ENCODE measurements at regions not wholly inside any gene's neighbourhood (a gene's known extent, or its start where the extent isn't known, plus 50 kb on each side); places are given as distances from the start of the nearest gene placed in this dataset.

DNA sequence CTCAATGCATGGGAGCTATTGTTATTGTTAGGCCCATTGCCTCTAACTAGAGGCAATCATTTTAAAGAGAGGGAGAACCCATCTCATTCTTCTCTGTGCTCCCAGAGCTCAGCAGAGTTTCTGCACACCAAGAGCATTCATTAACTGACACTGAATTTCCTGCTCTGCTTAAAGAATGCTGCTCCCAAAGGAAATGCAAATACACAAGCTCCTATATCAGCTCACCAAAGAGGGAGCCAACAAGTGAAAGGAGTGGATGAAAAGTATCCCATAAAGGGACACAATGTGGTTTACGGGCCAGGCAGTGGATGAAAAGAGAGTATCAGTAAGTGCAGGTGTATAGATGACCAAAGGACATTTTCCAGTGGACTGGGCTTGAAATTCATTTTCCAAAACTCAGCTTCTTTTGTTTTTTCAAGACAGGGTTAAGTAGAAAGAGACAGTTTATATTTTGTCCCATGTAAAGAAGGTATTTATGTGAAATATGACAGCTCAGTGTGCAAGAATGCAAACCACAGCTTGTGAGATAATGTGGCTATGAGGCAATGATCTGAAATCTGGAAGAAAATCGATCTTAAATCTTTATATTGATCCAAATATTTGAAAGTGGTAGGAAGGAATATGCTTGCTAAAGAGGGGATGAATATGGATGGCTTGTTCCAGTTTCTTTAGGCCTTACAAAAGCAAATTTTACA lies 207.7 kb upstream of the CAMK1G start:
- TF ChIP-seq, protein P1, sequence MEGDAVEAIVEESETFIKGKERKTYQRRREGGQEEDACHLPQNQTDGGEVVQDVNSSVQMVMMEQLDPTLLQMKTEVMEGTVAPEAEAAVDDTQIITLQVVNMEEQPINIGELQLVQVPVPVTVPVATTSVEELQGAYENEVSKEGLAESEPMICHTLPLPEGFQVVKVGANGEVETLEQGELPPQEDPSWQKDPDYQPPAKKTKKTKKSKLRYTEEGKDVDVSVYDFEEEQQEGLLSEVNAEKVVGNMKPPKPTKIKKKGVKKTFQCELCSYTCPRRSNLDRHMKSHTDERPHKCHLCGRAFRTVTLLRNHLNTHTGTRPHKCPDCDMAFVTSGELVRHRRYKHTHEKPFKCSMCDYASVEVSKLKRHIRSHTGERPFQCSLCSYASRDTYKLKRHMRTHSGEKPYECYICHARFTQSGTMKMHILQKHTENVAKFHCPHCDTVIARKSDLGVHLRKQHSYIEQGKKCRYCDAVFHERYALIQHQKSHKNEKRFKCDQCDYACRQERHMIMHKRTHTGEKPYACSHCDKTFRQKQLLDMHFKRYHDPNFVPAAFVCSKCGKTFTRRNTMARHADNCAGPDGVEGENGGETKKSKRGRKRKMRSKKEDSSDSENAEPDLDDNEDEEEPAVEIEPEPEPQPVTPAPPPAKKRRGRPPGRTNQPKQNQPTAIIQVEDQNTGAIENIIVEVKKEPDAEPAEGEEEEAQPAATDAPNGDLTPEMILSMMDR (IDR thresholded peaks at IDR 0.05), result no peak
- TF ChIP-seq EP300 (IDR thresholded peaks at IDR 0.05), result no peak
- TF ChIP-seq POLR2AphosphoS5 (IDR thresholded peaks at IDR 0.05), result no peak
- TF ChIP-seq POLR2A (IDR thresholded peaks at IDR 0.05; ENCODE audit: low read depth), result no peak

DNA sequence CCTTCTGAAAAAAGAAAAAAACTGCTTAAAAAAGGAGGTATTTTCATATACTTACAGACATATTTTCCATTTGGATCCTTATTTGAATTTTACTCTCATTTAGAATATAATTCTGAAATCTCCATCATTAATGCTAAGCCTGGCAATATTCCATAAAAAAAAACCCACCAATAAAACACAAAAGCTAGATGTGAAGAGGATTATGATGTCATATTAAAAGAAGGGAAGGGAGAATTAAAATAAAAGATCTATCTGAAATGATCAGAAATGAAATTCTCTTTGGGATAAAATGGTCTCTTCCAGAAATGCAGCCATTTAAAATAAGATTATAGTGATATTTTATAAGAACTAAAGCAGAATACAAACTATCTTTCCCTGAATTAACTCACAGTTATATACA lies 206.7 kb upstream of the CAMK1G start:
- Histone ChIP-seq H3K27me3 (no peaks in the 10 kb centered on the region), H3K36me3 (no peaks in the 10 kb centered on the region), H3K4me1 (no peaks in the 10 kb centered on the region), H3K27ac (replicated peaks in 1 of 4) (no peak overlapping the region), H3K9me3 (no peaks in the 10 kb centered on the region), H3K4me3 (no peak overlapping the region)
- intact Hi-C loops (cut with DNase I), result no loop called here
- TF ChIP-seq, protein P1 (IDR thresholded peaks at IDR 0.05), result no peak
- TF ChIP-seq POLR2AphosphoS5 (IDR thresholded peaks at IDR 0.05) (no peak), POLR2A (IDR thresholded peaks at IDR 0.05; ENCODE audit: low read depth) (no peak), EP300 (IDR thresholded peaks at IDR 0.05) (no peak)
- no peak for DNase-seq (ENCODE audit: extremely low spot score)

More for the DNA sequence above, 207.7 kb upstream of the CAMK1G start:
- Histone ChIP-seq H3K4me3 (no peak overlapping the region), H3K27ac (replicated peaks in 1 of 4) (no peak overlapping the region), H3K9me3 (no peaks in the 10 kb centered on the region), H3K36me3 (no peaks in the 10 kb centered on the region), H3K27me3 (no peaks in the 10 kb centered on the region), H3K4me1 (no peaks in the 10 kb centered on the region)
- 78% methylated on average over 2 of the region's 2 CpGs for WGBS
- no peak for DNase-seq (ENCODE audit: extremely low spot score)
- intact Hi-C loops (cut with DNase I), result no loop called here

DNA sequence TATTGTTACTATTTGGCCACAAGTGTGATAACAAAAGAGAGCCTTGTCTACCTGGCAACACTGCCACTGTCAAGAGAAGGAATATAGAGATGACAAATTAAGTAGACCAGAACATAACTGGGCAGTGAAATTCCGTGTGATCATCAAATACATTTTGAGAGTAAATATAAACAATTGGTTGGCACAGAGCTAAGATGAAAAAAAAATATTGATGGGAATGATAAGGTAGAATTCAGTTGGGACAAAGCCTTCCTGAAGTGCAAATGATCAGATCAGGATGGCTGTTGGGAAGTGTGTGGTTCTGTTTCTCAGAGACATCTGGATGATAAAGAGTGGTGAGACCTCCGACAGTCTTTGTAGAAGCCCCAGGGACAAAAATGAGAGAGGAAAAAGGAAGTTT lies 205.5 kb upstream of the CAMK1G start:
- TF ChIP-seq POLR2AphosphoS5 (IDR thresholded peaks at IDR 0.05) (no peak), EP300 (IDR thresholded peaks at IDR 0.05) (no peak), POLR2A (IDR thresholded peaks at IDR 0.05; ENCODE audit: low read depth) (no peak)
- TF ChIP-seq, protein P1 (IDR thresholded peaks at IDR 0.05), result no peak
- H3K36me3 ChIP-seq, result no peaks in the 10 kb centered on the region
- 71% methylated on average over 2 of the region's 2 CpGs for WGBS
- DNase-seq (ENCODE audit: extremely low spot score), result no peak
- H3K27ac ChIP-seq (replicated peaks in 1 of 4), result no peak overlapping the region
- H3K27me3 ChIP-seq, result no peaks in the 10 kb centered on the region
- H3K9me3 ChIP-seq, result no peaks in the 10 kb centered on the region
- intact Hi-C loops (cut with DNase I), result no loop called here
- no peaks in the 10 kb centered on the region for H3K4me1 ChIP-seq
- H3K4me3 ChIP-seq, result no peak overlapping the region

DNA sequence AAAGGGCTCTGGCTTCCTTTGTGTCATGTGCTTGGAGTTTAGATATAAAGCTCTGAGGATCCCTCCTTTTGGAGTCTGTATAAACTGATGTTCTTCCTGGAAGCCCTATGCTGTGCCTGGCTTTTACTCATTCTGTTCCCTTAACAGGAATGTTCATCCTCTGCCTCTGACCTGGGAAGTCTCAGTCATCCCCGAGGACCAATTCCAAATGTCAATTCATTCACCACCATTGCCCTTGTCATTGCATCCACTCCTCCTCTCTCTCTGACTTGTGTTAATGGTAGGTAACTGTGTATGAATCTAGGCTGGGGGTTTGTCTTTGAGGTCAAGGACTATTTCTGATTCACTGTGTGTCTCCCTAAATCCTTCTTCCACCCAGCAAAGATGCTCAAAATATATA lies 204.2 kb upstream of the CAMK1G start:
- intact Hi-C loops (cut with DNase I), result no loop called here
- 100% methylated on average over 1 of the region's 1 CpG for WGBS
- no peaks in the 10 kb centered on the region for H3K9me3 ChIP-seq
- no peaks in the 10 kb centered on the region for H3K27me3 ChIP-seq
- DNase-seq (ENCODE audit: extremely low spot score), result no peak
- TF ChIP-seq EP300 (IDR thresholded peaks at IDR 0.05), result no peak
- no peak for TF ChIP-seq POLR2AphosphoS5 (IDR thresholded peaks at IDR 0.05)
- H3K4me3 ChIP-seq, result no peak overlapping the region
- H3K4me1 ChIP-seq, result no peaks in the 10 kb centered on the region
- H3K36me3 ChIP-seq, result no peaks in the 10 kb centered on the region
- no peak overlapping the region for H3K27ac ChIP-seq (replicated peaks in 1 of 4)

DNA sequence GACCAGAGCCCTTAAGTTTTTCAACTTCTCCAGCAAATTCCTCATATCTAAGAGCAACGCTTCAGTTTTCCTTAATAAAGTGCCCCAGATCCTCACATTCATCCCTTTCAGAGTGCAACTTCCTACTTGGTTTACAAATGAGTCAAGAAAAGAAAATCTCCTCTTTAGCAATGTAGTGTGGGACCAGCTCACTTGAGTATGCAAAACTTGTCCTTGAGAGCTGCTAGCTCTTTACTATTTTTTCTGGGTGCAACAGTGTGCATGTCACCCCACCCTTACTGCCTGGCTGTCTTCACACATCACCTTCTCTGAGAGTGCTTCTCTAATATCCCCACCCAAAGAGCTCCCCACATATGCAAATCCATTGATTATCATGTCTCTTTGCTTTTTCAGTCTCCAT lies 203.1 kb upstream of the CAMK1G start:
- Histone ChIP-seq H3K36me3 (no peaks in the 10 kb centered on the region), H3K27ac (replicated peaks in 1 of 4) (no peak overlapping the region), H3K27me3 (no peaks in the 10 kb centered on the region), H3K4me1 (no peaks in the 10 kb centered on the region), H3K4me3 (no peak overlapping the region), H3K9me3 (no peaks in the 10 kb centered on the region)
- intact Hi-C loops (cut with DNase I), result no loop called here
- 91% methylated on average over 1 of the region's 1 CpG for WGBS
- TF ChIP-seq, protein P1 (IDR thresholded peaks at IDR 0.05), result no peak
- TF ChIP-seq POLR2AphosphoS5 (IDR thresholded peaks at IDR 0.05), result no peak
- no peak for TF ChIP-seq EP300 (IDR thresholded peaks at IDR 0.05)
- no peak for TF ChIP-seq POLR2A (IDR thresholded peaks at IDR 0.05; ENCODE audit: low read depth)
- DNase-seq (ENCODE audit: extremely low spot score), result no peak
